ENCODE measurements at regions not wholly inside any gene's neighbourhood (a gene's known extent, or its start where the extent isn't known, plus 50 kb on each side); places are given as distances from the start of the nearest gene placed in this dataset.
"Not testable (repeated sequence)": the region's sequence is repeated elsewhere in the genome, so short reads cannot be mapped to it uniquely, and the experiment has no call there.

- H3K36me3 Mint-ChIP-seq; H3K4me3 Mint-ChIP-seq; H3K27ac Mint-ChIP-seq; H3K27me3 Mint-ChIP-seq; H3K4me1 Mint-ChIP-seq (ENCODE audit: low read depth); H3K9me3 Mint-ChIP-seq (ENCODE audit: low read depth): not testable (repeated sequence)
Measured at GRCh38 chr6:26844823-26845222, 185.3 kb upstream of the ZNF322 start.

- not testable (repeated sequence) for H3K4me3 Mint-ChIP-seq; H3K27ac Mint-ChIP-seq; H3K4me1 Mint-ChIP-seq (ENCODE audit: low read depth); H3K27me3 Mint-ChIP-seq; H3K9me3 Mint-ChIP-seq (ENCODE audit: low read depth); H3K36me3 Mint-ChIP-seq
Measured at GRCh38 chr6:26857289-26857688, 197.7 kb upstream of the ZNF322 start.

DNA sequence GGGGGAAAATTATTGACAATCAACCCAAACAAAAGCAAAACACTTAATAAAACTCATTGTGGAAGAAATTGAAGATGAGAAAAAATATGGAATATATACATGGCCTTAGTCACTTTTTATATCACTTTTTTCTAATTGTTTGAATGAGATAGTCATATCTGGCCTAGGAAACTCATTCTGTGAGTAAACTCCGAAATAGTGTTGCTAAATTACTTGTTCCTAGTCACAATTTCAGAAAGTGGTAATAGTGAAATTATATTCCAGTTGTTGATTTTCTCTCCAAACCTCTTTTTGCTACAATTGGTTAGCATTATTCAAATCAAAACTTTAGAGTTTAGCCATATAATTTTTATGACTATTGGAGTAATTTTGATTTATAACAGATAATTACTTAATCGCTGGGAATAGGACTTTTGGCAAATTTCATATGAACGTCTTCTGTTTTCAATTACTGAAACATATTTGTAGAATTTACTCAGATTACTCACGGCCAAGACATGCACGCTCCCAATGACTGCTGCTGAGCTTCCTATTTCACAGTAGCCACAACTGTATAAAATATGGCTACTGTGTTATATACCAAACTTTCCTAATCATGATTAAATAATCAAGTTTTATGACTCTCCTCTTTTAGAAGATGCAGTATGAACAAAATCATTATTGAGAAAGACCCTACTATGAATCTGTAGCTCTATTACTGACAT lies 199.7 kb upstream of the ZNF322 start:
- not testable (repeated sequence) for H3K36me3 Mint-ChIP-seq; H3K4me3 Mint-ChIP-seq; H3K27ac Mint-ChIP-seq; H3K27me3 Mint-ChIP-seq; H3K4me1 Mint-ChIP-seq (ENCODE audit: low read depth); H3K9me3 Mint-ChIP-seq (ENCODE audit: low read depth)

- not testable (repeated sequence) for H3K27me3 Mint-ChIP-seq; H3K36me3 Mint-ChIP-seq; H3K4me3 Mint-ChIP-seq; H3K27ac Mint-ChIP-seq; H3K4me1 Mint-ChIP-seq (ENCODE audit: low read depth); H3K9me3 Mint-ChIP-seq (ENCODE audit: low read depth)
Measured at GRCh38 chr6:26859771-26860163, 200.2 kb upstream of the ZNF322 start.

GRCh38 chr6:26861913-26862312 lies 202.4 kb upstream of the ZNF322 start:
- H3K9me3 Mint-ChIP-seq (ENCODE audit: low read depth); H3K4me1 Mint-ChIP-seq (ENCODE audit: low read depth); H3K27me3 Mint-ChIP-seq; H3K36me3 Mint-ChIP-seq; H3K4me3 Mint-ChIP-seq; H3K27ac Mint-ChIP-seq: not testable (repeated sequence)

- not testable (repeated sequence) for H3K27me3 Mint-ChIP-seq; H3K36me3 Mint-ChIP-seq; H3K9me3 Mint-ChIP-seq (ENCODE audit: low read depth); H3K4me1 Mint-ChIP-seq (ENCODE audit: low read depth); H3K27ac Mint-ChIP-seq; H3K4me3 Mint-ChIP-seq
Measured at GRCh38 chr6:26863641-26864040, 204.1 kb upstream of the ZNF322 start.

- not testable (repeated sequence) for H3K4me3 Mint-ChIP-seq; H3K4me1 Mint-ChIP-seq (ENCODE audit: low read depth); H3K36me3 Mint-ChIP-seq; H3K9me3 Mint-ChIP-seq (ENCODE audit: low read depth); H3K27me3 Mint-ChIP-seq; H3K27ac Mint-ChIP-seq
Measured at GRCh38 chr6:26898785-26899184, 239.2 kb upstream of the ZNF322 start.

DNA sequence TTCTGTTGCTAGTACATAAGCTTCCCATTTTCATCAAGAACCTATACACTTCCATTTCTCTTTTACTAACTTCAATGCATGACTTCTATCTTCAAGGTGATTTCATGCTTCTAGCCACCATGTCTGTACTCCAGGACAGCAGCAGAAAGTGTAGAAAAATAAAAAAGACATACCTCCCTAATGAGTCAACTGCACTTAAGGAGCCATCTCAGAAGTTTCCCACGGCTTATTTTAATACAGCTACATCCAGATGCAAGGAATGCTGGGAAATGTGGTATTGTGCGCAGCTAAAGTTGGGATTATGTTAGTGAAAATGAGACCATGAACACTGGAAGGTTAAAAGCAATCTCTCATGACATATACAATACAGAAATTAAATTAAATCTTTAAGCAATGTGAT lies 264.7 kb upstream of the ZNF322 start:
- not testable (repeated sequence) for H3K9me3 Mint-ChIP-seq (ENCODE audit: low read depth); H3K27ac Mint-ChIP-seq; H3K27me3 Mint-ChIP-seq; H3K4me3 Mint-ChIP-seq; H3K36me3 Mint-ChIP-seq; H3K4me1 Mint-ChIP-seq (ENCODE audit: low read depth)

DNA sequence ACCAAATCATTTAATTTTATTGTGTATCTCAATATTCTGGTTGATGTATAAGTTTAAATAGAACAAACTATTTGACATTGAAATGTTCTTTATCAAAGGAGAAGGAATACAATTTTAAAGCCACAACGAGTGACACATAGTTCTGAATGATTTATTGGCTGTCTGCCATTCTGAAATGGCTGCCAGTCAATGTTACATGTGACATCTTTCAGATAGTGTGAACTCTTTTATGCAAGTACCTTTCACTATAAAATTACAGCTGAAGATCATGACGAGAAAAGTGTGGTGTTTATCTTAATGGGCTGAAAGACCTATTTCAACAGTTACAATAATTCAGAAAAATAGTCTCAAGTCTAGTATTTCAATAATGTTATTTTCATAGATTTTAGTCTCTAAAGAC lies 268.6 kb upstream of the ZNF322 start:
- H3K27me3 Mint-ChIP-seq; H3K4me1 Mint-ChIP-seq (ENCODE audit: low read depth); H3K4me3 Mint-ChIP-seq; H3K27ac Mint-ChIP-seq; H3K9me3 Mint-ChIP-seq (ENCODE audit: low read depth); H3K36me3 Mint-ChIP-seq: not testable (repeated sequence)

DNA sequence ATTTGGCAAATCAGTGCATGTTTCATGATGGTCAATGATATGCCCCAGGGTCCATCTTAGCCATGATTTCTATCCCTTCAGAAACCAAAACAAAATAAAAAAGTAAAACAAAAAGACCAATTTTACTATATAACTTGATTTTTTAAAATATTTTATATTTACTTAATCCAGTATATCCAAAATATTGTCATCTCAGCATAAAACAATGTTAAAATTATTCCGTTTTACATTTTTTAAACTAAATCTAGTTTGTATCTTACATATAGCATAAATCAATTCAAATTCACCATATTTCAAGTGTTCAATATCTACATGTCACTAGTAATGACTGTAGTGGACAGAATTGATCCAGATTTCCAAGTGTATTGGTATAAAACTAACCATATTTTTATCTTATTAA lies 277.7 kb upstream of the ZNF322 start:
- H3K36me3 Mint-ChIP-seq; H3K9me3 Mint-ChIP-seq (ENCODE audit: low read depth); H3K27ac Mint-ChIP-seq; H3K4me1 Mint-ChIP-seq (ENCODE audit: low read depth); H3K27me3 Mint-ChIP-seq; H3K4me3 Mint-ChIP-seq: not testable (repeated sequence)

DNA sequence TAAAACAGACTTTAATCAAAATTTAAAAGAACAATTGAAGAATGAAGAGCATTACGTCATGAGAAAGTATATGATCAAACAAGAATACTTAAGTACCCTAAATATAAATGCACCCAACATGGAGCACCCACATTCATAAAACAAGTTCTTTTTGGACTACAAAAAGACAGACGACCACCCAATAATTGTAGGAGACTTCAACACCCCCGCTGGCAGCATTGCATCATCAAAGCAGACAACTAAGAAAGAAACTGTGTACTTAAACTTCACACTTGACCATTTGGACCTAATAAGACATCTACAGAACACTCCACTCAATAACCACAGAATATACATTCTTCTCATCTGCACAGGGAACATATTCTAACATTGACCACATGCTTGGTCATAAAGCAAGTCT lies 291.7 kb upstream of the ZNF322 start:
- not testable (repeated sequence) for H3K9me3 Mint-ChIP-seq (ENCODE audit: low read depth); H3K27me3 Mint-ChIP-seq; H3K27ac Mint-ChIP-seq; H3K4me3 Mint-ChIP-seq; H3K36me3 Mint-ChIP-seq; H3K4me1 Mint-ChIP-seq (ENCODE audit: low read depth)

DNA sequence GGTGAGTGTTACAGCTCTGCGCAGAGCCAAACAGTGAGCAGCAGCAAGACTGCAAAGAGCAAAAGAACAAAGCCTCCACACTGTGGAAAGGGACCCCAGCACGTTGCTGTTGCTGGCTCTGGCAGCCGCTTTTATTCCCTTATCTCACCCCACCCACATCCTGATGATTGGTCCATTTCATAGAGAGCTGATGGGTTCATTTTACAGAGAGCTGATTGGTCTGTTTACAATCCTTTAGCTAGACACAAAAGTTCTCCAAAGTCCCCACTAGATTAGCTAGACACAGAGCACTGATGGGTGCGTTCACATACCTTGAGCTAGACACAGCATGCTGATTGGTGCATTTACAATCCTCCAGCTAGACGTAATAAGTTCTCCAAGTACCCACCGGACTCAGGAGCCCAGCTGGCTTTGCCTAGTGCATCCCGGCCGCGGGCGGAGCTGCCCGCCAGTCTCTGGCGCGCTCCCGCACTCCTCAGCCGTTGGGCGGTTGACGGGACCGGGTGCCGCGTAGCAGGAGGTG lies 291.4 kb upstream of the PRSS16 start:
- Mint-ChIP-seq H3K4me1 (ENCODE audit: low read depth) (peaks cover 12% of the 10 kb centered on the region), H3K27ac (peak overlapping the region; percentile 64), H3K4me3 (peak overlapping the region; percentile 86)
- H3K9me3 Mint-ChIP-seq (ENCODE audit: low read depth); H3K27me3 Mint-ChIP-seq; H3K36me3 Mint-ChIP-seq: not testable (repeated sequence)

DNA sequence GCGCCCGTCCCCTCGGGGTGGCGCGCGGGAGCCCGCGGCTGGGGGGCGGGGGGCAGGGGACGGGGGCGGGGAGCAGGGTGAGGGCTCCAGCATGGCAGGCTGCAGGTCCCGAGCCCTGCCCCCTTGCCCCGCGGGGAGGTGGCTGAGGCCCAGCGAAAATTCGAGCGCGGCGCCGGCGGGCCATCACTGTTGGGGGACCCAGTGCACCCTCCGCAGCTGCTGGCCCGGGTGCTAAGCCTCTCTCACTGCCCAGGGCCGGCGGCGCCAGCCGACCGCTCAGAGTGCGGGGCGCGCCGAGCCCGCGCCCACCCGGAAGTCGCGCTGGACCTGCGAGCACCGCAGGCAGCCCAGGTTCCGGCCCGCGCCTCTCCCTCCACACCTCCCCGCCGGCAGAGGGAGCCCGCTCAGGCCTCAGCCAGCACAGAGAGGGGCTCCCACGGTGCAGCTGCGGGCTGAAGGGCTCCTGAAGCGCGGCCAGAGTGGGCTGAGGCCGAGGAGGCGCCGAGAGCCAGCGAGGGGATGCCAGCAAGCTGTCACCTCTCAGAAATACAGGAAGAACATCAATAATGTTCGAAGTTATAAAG lies 290.8 kb upstream of the PRSS16 start:
- not testable (repeated sequence) for H3K9me3 Mint-ChIP-seq (ENCODE audit: low read depth); H3K27me3 Mint-ChIP-seq; H3K27ac Mint-ChIP-seq; H3K36me3 Mint-ChIP-seq
- Mint-ChIP-seq H3K4me1 (ENCODE audit: low read depth) (peaks cover 11% of the 10 kb centered on the region), H3K4me3 (peak overlapping the region; percentile 83)

DNA sequence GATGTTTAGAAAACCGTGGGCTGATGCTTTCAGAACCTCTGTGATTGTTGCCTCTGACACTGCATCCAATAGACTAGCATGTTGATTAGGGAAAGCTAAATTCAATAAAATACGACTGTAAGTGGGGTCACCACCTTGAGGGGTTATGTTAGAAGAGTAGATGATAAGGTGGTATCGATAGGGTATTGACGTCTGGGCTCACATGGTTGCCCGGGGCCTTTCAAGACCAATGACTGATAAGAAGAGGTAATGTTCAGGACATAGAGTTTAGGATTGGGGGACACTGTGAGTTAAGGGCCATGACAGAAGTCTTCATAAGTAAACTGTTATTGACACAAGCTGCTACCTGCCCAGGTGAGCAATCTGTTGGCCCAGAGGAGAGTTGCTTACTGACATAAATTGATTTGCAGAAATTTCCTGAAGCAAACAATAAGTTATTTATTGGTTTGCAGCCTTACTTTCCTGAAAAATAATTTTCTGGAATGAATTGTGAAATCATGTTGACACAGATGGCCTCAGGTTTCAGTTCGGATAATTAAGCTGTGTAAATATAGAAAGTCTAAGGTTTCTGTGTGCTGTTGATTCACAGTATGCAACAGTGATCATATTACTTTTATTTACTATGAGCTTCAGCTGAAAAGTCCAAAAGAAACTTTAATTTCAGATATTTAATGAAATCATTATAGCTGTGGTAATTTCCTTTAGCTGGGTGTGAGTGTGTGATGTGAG lies 289.9 kb upstream of the PRSS16 start:
- peaks cover 10% of the 10 kb centered on the region for H3K4me1 Mint-ChIP-seq (ENCODE audit: low read depth)
- not testable (repeated sequence) for H3K9me3 Mint-ChIP-seq (ENCODE audit: low read depth); H3K36me3 Mint-ChIP-seq; H3K27me3 Mint-ChIP-seq
- H3K27ac Mint-ChIP-seq, result peak overlapping the region; percentile 51
- H3K4me3 Mint-ChIP-seq, result peak overlapping the region; percentile 74

DNA sequence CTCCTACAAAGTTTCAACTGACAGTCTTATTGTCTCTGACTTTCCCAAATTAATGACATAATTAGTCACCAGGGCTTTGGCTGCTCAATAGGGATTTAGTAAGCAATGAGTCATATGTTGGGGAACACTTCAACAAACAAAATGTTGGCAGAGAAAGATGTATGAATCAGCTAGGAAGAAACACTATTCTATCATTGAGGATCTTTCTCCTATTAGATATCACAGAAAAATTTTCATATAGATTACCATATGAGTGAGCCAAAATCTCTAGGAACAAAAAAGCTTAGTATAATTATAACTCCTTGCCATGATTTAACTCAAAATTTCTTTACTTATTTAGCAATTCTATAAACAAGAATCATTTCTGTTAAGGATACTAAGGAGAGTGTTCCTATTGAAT lies 286.3 kb upstream of the PRSS16 start:
- H3K27me3 Mint-ChIP-seq; H3K4me3 Mint-ChIP-seq; H3K9me3 Mint-ChIP-seq (ENCODE audit: low read depth); H3K4me1 Mint-ChIP-seq (ENCODE audit: low read depth); H3K36me3 Mint-ChIP-seq; H3K27ac Mint-ChIP-seq: not testable (repeated sequence)

DNA sequence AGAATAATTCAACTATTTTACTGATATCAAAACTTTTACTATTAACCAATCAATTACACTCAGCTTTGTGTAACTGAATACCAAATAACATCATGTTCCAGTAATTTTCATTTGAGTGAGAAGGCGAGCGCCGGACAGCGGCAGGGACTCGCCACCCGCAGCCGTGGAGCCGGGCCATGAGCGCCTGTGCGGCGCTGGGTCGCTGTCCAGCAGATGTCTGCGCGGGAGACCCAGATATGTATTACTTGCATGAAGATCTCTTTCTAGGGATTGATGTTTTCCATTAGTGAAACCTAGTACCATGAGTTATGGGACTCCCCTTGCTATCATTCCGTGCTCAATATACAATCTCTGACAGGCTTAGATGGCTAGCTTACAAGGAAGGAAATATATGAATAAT lies 245.1 kb upstream of the PRSS16 start:
- peaks cover 10% of the 10 kb centered on the region for H3K27me3 Mint-ChIP-seq
- H3K4me3 Mint-ChIP-seq, result no peak overlapping the region
- no peaks in the 10 kb centered on the region for H3K4me1 Mint-ChIP-seq (ENCODE audit: low read depth)
- no peaks in the 10 kb centered on the region for H3K36me3 Mint-ChIP-seq
- H3K9me3 Mint-ChIP-seq (ENCODE audit: low read depth), result no peaks in the 10 kb centered on the region
- no peak overlapping the region for H3K27ac Mint-ChIP-seq
